ENCODE measurements at regions not wholly inside any gene's neighbourhood (a gene's known extent, or its start where the extent isn't known, plus 50 kb on each side); places are given as distances from the start of the nearest gene placed in this dataset.

GRCh38 chr3:182364323-182364722, 429.0 kb upstream of the ATP11B start:
- DNase-seq (ENCODE audit: low read depth, low spot score), result peak; percentile 2
- H3K27ac ChIP-seq (ENCODE audit: low read length), result no peak overlapping the region
- peaks cover 8% of the 10 kb centered on the region for H3K4me1 ChIP-seq (ENCODE audit: control insufficient read depth, insufficient read depth, low read length)
- ATAC-seq, result peak; percentile 82
- TF ChIP-seq CTCF (IDR thresholded peaks at IDR 0.05), result peak; percentile 21; the same call in 1 of the 2 replicates
- TF ChIP-seq REST (IDR thresholded peaks at IDR 0.05; ENCODE audit: insufficient read depth in 1 of 2, low read depth in 2 of 2, low read length in 1 of 2), result no peak
- no TSS peak for BruUV-seq (replicated peaks)
- in situ Hi-C loops (cut with HindIII; ENCODE audit: low pct_unique_long_range_greater_than_20kb, low sequenced_read_pairs) (no loop called here), intact Hi-C loops (cut with micrococcal nuclease; ENCODE audit: unreplicated experiment) (no loop called here)
- no peaks in the 10 kb centered on the region for H3K27me3 ChIP-seq (ENCODE audit: control insufficient read depth, insufficient read depth, low read length)
- POLR2A ChIA-PET, result no interaction called here
- H3K4me3 ChIP-seq (ENCODE audit: low read depth in 2 of 2, low read length in 2 of 2), result peak overlapping the region; percentile 10 to 51; a peak in 3 of 4 replicates
- H3K9me3 ChIP-seq (ENCODE audit: control insufficient read depth, insufficient read depth, low read depth, low read length), result no peaks in the 10 kb centered on the region
- H3K36me3 ChIP-seq (ENCODE audit: control insufficient read depth, insufficient read depth, low read length), result no peaks in the 10 kb centered on the region
- CTCF ChIA-PET, result no interaction called here

- in situ Hi-C loops (cut with HindIII; ENCODE audit: low pct_unique_long_range_greater_than_20kb, low sequenced_read_pairs) (no loop called here), intact Hi-C loops (cut with micrococcal nuclease; ENCODE audit: unreplicated experiment) (no loop called here)
- no peaks in the 10 kb centered on the region for H3K27me3 ChIP-seq (ENCODE audit: control insufficient read depth, insufficient read depth, low read length)
- H3K4me1 ChIP-seq (ENCODE audit: control insufficient read depth, insufficient read depth, low read length), result peaks cover 8% of the 10 kb centered on the region
- ChIA-PET CTCF (no interaction called here), POLR2A (no interaction called here)
- TF ChIP-seq TCF7L2 (IDR thresholded peaks at IDR 0.05; ENCODE audit: low read depth, low read length), result no peak
- TF ChIP-seq POLR2AphosphoS5 (IDR thresholded peaks at IDR 0.05; ENCODE audit: low read depth, low read length), result no peak
- TF ChIP-seq REST (IDR thresholded peaks at IDR 0.05; ENCODE audit: insufficient read depth in 1 of 2, low read depth in 2 of 2, low read length in 1 of 2), result no peak
- no peak for TF ChIP-seq CTCF (IDR thresholded peaks at IDR 0.05)
- no peak for TF ChIP-seq SIN3A (IDR thresholded peaks at IDR 0.05; ENCODE audit: borderline replicate concordance, insufficient read depth, low read depth, low read length)
- peak; percentile 20 for DNase-seq (ENCODE audit: low read depth, low spot score)
- H3K27ac ChIP-seq (ENCODE audit: low read length), result no peak overlapping the region
- H3K4me3 ChIP-seq (ENCODE audit: low read depth in 2 of 2, low read length in 2 of 2), result peak overlapping the region; percentile 10 to 51
- H3K36me3 ChIP-seq (ENCODE audit: control insufficient read depth, insufficient read depth, low read length), result no peaks in the 10 kb centered on the region
- no TSS peak for BruUV-seq (replicated peaks)
- no peaks in the 10 kb centered on the region for H3K9me3 ChIP-seq (ENCODE audit: control insufficient read depth, insufficient read depth, low read depth, low read length)
- peak; percentile 86 for ATAC-seq
These were observed 428.3 kb upstream of the ATP11B start for GRCh38 chr3:182364723-182365650.

All from Panc1 (cell line).